Prostate gland (tissue), 2 donors: ENCODE measurements at regions not wholly inside any gene's neighbourhood (a gene's known extent, or its start where the extent isn't known, plus 50 kb on each side); places are given as distances from the start of the nearest gene placed in this dataset.

Experiments
- DNase-seq: peaks from one replicate; pipeline ENCODE4 v3.0.0-alpha.2; 2019; ENCODE audit warnings: low spot score
- H3K27ac ChIP-seq, 2 donors: fragments of 200-600 bp; sonication (generic); 2 replicates each; pipeline ENCODE4 v1.5.1; 2017 to 2019
- H3K27me3 ChIP-seq: fragments of 200-600 bp; sonication (generic); replicated peaks from 2 replicates; pipeline ENCODE4 v1.5.1; 2019; ENCODE audit not compliant: insufficient read depth
- H3K36me3 ChIP-seq, 2 donors: fragments of 200-600 bp; sonication (generic); 1 replicate in 1 of 2; 2 replicates in 1 of 2; pipeline versions ENCODE4 v1.5.1 to v1.8.1; 2017 to 2019
- H3K4me1 ChIP-seq: fragments of 200-600 bp; sonication (generic); replicated peaks from 2 replicates; pipeline ENCODE4 v1.5.1; 2019
- H3K4me3 ChIP-seq, 2 donors: fragments of 200-600 bp; sonication (generic); 2 replicates each; pipeline ENCODE4 v1.5.1; 2017 to 2019
- H3K9me3 ChIP-seq: fragments of 200-600 bp; sonication (generic); 2 replicates; pipeline ENCODE4 v1.5.1; 2017
- POLR2A ChIP-seq: fragments of 450-650 bp; IDR thresholded peaks from one replicate; pipeline ENCODE4 v1.6.1; 2016; ENCODE audit warnings: antibody characterized with exemption, mild to moderate bottlenecking
- POLR2AphosphoS5 ChIP-seq: sonication (generic); formaldehyde crosslinking; IDR thresholded peaks from one replicate; pipeline ENCODE4 v1.6.1; 2017; ENCODE audit warnings: antibody characterized with exemption
- WGBS: methylation state at CpG from one replicate; pipeline ENCODE4 v1.1.5; 2018; 5-methylcytosine and 5-hydroxymethylcytosine counted together
- intact Hi-C: fragments of 100-400 bp; cut with DNase I; formaldehyde crosslinking; loops from one replicate; pipeline ENCODE4 v1.14.2; 2022
- TF ChIP-seq, protein P1 (sequence below), 4 experiments: fragments of 200-600 bp in 2 of 4; fragments of 450-650 bp in 2 of 4; sonication (generic) in 2 of 4; IDR thresholded peaks; 1 replicate in 3 of 4; 2 replicates in 1 of 4; pipeline ENCODE4 v1.5.1; 2016 to 2019; ENCODE audit warnings: antibody characterized with exemption in 4 of 4, mild to moderate bottlenecking in 2 of 4, moderate library complexity in 2 of 4

DNA sequence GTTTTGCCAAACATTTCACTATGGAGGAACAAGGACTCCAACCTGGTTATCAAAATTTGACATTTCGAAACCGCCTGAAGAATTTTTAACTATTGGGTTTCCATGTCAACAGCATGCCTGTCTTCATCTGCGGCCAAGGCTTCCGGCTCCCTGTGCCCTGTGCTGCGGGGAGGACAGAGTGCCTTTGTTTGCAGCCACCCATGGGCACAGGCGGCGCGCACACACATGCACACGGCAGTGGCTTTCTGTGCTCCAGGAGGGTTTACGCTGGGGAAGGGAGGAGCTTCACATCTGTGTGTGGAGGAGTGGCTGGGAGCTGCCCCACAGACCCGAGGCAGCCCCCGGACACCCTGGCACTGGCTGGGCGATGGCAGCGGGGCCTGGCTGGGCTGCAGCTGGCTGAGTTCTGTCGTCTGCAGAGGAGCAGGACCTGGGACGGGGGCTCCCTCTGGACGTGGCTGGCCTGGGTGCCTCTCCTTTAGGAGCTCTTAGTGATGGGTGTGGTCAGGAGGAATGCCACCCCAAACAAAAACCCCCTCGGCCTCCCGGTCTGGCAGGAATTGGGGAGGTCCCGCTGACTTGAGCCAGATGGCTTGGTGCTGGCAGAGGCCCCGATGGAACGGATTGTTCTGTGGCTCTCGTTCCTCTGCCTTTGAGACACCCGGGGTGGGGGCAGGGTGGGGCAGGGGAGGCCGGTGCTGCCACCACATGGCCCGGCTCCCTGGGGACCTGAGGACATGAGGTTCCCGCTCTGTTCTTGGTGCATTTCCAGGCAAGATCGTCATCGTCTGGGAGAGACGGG is 1290.9 kb downstream of the BRD1 start:
- no peaks in the 10 kb centered on the region for H3K27me3 ChIP-seq
- TF ChIP-seq POLR2A: no peak
- TF ChIP-seq, protein P1, sequence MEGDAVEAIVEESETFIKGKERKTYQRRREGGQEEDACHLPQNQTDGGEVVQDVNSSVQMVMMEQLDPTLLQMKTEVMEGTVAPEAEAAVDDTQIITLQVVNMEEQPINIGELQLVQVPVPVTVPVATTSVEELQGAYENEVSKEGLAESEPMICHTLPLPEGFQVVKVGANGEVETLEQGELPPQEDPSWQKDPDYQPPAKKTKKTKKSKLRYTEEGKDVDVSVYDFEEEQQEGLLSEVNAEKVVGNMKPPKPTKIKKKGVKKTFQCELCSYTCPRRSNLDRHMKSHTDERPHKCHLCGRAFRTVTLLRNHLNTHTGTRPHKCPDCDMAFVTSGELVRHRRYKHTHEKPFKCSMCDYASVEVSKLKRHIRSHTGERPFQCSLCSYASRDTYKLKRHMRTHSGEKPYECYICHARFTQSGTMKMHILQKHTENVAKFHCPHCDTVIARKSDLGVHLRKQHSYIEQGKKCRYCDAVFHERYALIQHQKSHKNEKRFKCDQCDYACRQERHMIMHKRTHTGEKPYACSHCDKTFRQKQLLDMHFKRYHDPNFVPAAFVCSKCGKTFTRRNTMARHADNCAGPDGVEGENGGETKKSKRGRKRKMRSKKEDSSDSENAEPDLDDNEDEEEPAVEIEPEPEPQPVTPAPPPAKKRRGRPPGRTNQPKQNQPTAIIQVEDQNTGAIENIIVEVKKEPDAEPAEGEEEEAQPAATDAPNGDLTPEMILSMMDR (IDR thresholded peaks at IDR 0.05): no peak
- no peak for TF ChIP-seq POLR2AphosphoS5

DNA sequence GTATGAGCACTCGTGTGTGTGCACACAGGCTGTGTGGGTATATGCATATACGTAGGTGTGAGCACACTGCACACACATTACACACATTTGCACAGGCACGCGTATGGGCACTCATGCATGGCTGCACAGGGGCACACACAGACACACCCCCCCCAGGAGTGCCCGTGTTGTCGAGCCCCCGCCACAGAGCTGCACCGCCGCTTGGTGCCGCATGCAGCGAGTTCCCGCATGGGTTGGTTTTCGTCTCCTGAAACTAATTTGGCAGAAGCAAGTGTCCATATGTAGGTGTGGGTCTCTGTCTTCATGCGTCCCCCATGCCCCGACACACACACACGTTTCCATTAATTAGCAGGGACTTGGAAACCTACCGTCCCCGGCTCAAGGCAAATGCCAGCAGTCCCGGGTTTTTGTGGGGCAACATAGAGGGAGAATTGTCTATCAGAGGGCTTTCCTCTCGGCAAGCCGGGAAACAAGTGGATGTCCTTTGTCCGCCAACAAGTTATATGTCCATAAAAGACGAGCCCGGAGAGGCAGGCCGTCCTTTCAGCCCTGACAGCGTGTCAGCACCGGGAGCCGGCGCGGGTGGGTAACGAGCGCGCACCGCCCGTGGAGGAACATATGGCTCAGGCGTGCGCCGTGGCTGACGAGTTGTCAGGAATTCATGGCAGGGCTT is 1291.7 kb downstream of the BRD1 start:
- intact Hi-C loops: no loop called here
- TF ChIP-seq POLR2AphosphoS5: no peak
- TF ChIP-seq, protein P1 (IDR thresholded peaks at IDR 0.05): no peak
- no peak for TF ChIP-seq POLR2A
- no peak for DNase-seq

More for the DNA sequence above, 1290.9 kb downstream of the BRD1 start:
- no peaks in the 10 kb centered on the region for H3K9me3 ChIP-seq
- peak; percentile 31 for DNase-seq
- H3K36me3 ChIP-seq: no peaks in the 10 kb centered on the region
- intact Hi-C loops: no loop called here
- no peaks in the 10 kb centered on the region for H3K4me1 ChIP-seq
- no peak overlapping the region for H3K27ac ChIP-seq
- H3K4me3 ChIP-seq: no peak overlapping the region
- 10% methylated on average over 28 of the region's 30 CpGs for WGBS

DNA sequence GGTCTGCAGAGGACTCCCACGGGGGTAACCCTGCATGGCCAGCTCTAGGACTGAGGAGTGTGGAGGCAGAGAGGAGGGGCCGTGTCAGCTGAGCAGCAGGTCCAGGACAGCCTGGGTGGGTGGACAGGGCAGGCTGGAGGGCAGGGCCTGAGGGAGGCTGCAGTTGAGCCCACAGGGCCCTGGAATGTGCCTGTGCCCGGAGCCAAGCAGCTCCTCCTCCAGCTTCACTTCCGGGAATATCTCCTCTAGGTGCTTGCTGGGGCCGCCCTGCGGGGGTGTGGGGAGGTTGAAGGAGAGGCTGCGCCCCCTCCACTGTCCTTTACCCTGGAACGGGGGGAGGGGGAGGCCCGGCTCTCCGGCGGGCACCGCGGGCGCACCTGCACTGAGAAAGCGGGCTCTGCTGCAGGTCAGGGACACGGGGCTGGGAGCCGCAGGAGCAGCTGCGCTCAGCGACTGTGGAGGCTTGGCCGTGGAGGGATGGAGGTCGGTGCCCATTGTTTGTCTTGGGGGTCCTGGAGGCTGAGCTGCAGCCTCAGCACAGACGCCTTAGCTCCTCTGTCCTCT is 1293.2 kb downstream of the BRD1 start:
- Histone ChIP-seq H3K27me3 (no peaks in the 10 kb centered on the region), H3K9me3 (no peaks in the 10 kb centered on the region), H3K27ac (no peak overlapping the region), H3K4me1 (no peaks in the 10 kb centered on the region), H3K36me3 (no peaks in the 10 kb centered on the region), H3K4me3 (no peak overlapping the region)
- TF ChIP-seq, protein P1 (IDR thresholded peaks at IDR 0.05): no peak
- TF ChIP-seq POLR2AphosphoS5 (no peak), POLR2A (no peak)
- 45% methylated on average over 14 of the region's 22 CpGs for WGBS
- DNase-seq: no peak
- intact Hi-C loops: no loop called here

More for the DNA sequence above, 1291.7 kb downstream of the BRD1 start:
- WGBS: 44% methylated on average over 37 of the region's 39 CpGs
- H3K36me3 ChIP-seq: no peaks in the 10 kb centered on the region
- H3K27ac ChIP-seq: no peak overlapping the region
- H3K4me1 ChIP-seq: no peaks in the 10 kb centered on the region
- no peak overlapping the region for H3K4me3 ChIP-seq
- H3K9me3 ChIP-seq: no peaks in the 10 kb centered on the region
- no peaks in the 10 kb centered on the region for H3K27me3 ChIP-seq

DNA sequence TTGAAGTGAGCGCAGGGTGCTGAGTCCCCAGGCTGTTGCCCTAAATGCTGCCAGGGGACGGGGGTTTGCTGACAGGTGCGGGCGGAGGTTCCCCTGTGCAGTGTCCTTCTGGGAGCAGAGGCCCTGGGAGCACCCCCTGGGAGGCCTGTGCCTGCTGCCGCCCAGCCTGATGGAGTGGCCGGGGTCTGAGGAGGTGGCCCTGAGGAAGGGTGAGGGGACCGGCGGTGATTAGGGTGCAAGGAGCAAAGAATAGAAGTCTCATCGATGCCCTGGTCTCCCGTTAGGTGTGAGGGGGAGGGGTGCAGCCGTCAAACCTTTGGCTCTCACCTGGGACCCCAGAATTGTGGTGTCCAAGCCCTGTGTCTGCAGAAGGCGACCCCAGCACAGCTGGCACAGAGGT is 1294.7 kb downstream of the BRD1 start:
- TF ChIP-seq POLR2A (no peak), POLR2AphosphoS5 (no peak)
- TF ChIP-seq, protein P1 (IDR thresholded peaks at IDR 0.05): no peak
- intact Hi-C loops: no loop called here
- Histone ChIP-seq H3K4me3 (no peak overlapping the region), H3K27ac (no peak overlapping the region), H3K27me3 (no peaks in the 10 kb centered on the region), H3K4me1 (no peaks in the 10 kb centered on the region), H3K36me3 (no peaks in the 10 kb centered on the region), H3K9me3 (no peaks in the 10 kb centered on the region)
- DNase-seq: no peak
- 85% methylated on average over 12 of the region's 12 CpGs for WGBS
